Esophagus squamous epithelium (tissue), 4 donors: ENCODE measurements at regions not wholly inside any gene's neighbourhood (a gene's known extent, or its start where the extent isn't known, plus 50 kb on each side); places are given as distances from the start of the nearest gene placed in this dataset.

ENCODE experiments used
- CTCF ChIP-seq, 6 experiments: fragments of 450-650 bp in 4 of 6; fragments of 200-600 bp in 2 of 6; sonication (generic) in 2 of 6; IDR thresholded peaks; one replicate each; pipeline ENCODE4 v1.5.1; 2016 to 2019; ENCODE audit warnings: antibody characterized with exemption in 6 of 6, mild to moderate bottlenecking in 4 of 6, moderate library complexity in 4 of 6
- POLR2A ChIP-seq, 4 donors: fragments of 450-650 bp; IDR thresholded peaks; one replicate each; pipeline ENCODE4 v1.6.1; 2017; ENCODE audit warnings: antibody characterized with exemption in 4 of 4, mild to moderate bottlenecking in 4 of 4, moderate library complexity in 3 of 4

- TF ChIP-seq CTCF (IDR thresholded peaks at IDR 0.05) (no peak), POLR2A (IDR thresholded peaks at IDR 0.05) (no peak)
Observed at GRCh38 chr4:127069675-127070074, 563.1 kb upstream of the INTU start.
